ENCODE measurements at regions not wholly inside any gene's neighbourhood (a gene's known extent, or its start where the extent isn't known, plus 50 kb on each side); places are given as distances from the start of the nearest gene placed in this dataset.

- ATAC-seq (no peak), DNase-seq (no peak)
- intact Hi-C loops (cut with DNase I): no loop called here
- Histone ChIP-seq H3K27ac (no peak overlapping the region), H3K27me3 (no peaks in the 10 kb centered on the region), H3K9me3 (no peaks in the 10 kb centered on the region), H3K36me3 (no peaks in the 10 kb centered on the region), H3K4me1 (no peaks in the 10 kb centered on the region), H3K4me3 (no peak overlapping the region)
- TF ChIP-seq CTCF (IDR thresholded peaks at IDR 0.05): no peak
- no peak for TF ChIP-seq POLR2A (IDR thresholded peaks at IDR 0.05)
- WGBS (ENCODE audit: insufficient coverage, low coverage, low lambda C conversion rate, missing lambda C conversion rate): 95% methylated on average over 3 of the region's 3 CpGs
These were observed 79.0 kb upstream of the CDK6 start for GRCh38 chr7:92915348-92915747.

GRCh38 chr7:92914645-92915044 is 78.3 kb upstream of the CDK6 start:
- ATAC-seq: no peak
- no peak overlapping the region for H3K4me3 ChIP-seq
- TF ChIP-seq CTCF (IDR thresholded peaks at IDR 0.05): no peak
- no peak for TF ChIP-seq POLR2A (IDR thresholded peaks at IDR 0.05)
- no peaks in the 10 kb centered on the region for H3K27me3 ChIP-seq
- no peak for DNase-seq
- H3K9me3 ChIP-seq: no peaks in the 10 kb centered on the region
- H3K4me1 ChIP-seq: no peaks in the 10 kb centered on the region
- no peaks in the 10 kb centered on the region for H3K36me3 ChIP-seq
- 49% methylated on average over 2 of the region's 2 CpGs for WGBS (ENCODE audit: insufficient coverage, low coverage, low lambda C conversion rate, missing lambda C conversion rate)
- intact Hi-C loops (cut with DNase I): no loop called here
- H3K27ac ChIP-seq: no peak overlapping the region

GRCh38 chr7:92913849-92914248 is 77.5 kb upstream of the CDK6 start:
- ATAC-seq (no peak), DNase-seq (no peak)
- 76% methylated on average over 3 of the region's 3 CpGs for WGBS (ENCODE audit: insufficient coverage, low coverage, low lambda C conversion rate, missing lambda C conversion rate)
- intact Hi-C loops (cut with DNase I): no loop called here
- no peak overlapping the region for H3K27ac ChIP-seq
- no peaks in the 10 kb centered on the region for H3K27me3 ChIP-seq
- H3K36me3 ChIP-seq: no peaks in the 10 kb centered on the region
- H3K9me3 ChIP-seq: no peaks in the 10 kb centered on the region
- no peaks in the 10 kb centered on the region for H3K4me1 ChIP-seq
- no peak overlapping the region for H3K4me3 ChIP-seq
- no peak for TF ChIP-seq CTCF (IDR thresholded peaks at IDR 0.05)
- TF ChIP-seq POLR2A (IDR thresholded peaks at IDR 0.05): no peak

- TF ChIP-seq CTCF (IDR thresholded peaks at IDR 0.05) (no peak), POLR2A (IDR thresholded peaks at IDR 0.05) (no peak)
- Histone ChIP-seq H3K9me3 (no peaks in the 10 kb centered on the region), H3K27me3 (no peaks in the 10 kb centered on the region), H3K36me3 (no peaks in the 10 kb centered on the region), H3K27ac (no peak overlapping the region), H3K4me3 (no peak overlapping the region), H3K4me1 (no peaks in the 10 kb centered on the region)
- ATAC-seq: no peak
- DNase-seq: no peak
- intact Hi-C loops (cut with DNase I): no loop called here
- WGBS (ENCODE audit: insufficient coverage, low coverage, low lambda C conversion rate, missing lambda C conversion rate): 88% methylated on average over 3 of the region's 3 CpGs
These were observed 74.6 kb upstream of the CDK6 start for GRCh38 chr7:92910976-92911375.
